Omental fat pad (tissue), 3 donors: ENCODE measurements at regions not wholly inside any gene's neighbourhood (a gene's known extent, or its start where the extent isn't known, plus 50 kb on each side); places are given as distances from the start of the nearest gene placed in this dataset.

Source experiments
- ATAC-seq: fragments of 150-250 bp; one replicate; pipeline ENCODE4 v1.9.1; 2016; ENCODE audit warnings: mild to moderate bottlenecking, moderate library complexity; ENCODE audit not compliant: low FRiP score
- DNase-seq: peaks from one replicate; pipeline ENCODE4 v3.0.0-alpha.2; 2019; ENCODE audit warnings: low spot score
- TF ChIP-seq, protein P1 (sequence below), 3 donors: fragments of 450-650 bp; IDR thresholded peaks; one replicate each; pipeline ENCODE4 v1.5.1; 2016 to 2017; ENCODE audit warnings: antibody characterized with exemption in 3 of 3, mild to moderate bottlenecking in 3 of 3, moderate library complexity in 2 of 3

DNA sequence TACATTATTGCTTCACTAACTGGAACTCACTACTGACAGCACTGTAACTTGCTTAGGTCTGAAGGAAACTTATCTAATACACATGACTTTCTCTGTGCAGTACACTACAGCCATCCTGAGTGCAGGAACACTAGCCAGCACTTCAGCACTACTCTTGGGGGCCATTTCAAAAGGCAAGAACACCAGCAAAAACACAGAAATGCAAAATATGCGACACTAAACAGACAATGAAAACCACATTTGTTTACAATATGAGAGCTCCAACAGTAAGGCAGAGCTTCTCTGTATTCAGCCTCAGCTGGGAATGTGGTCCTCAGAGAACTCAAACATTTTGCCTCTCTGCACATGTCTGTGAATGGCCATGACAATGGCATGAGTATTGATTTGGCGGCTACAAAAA lies 109.6 kb downstream of the ARRDC4 start:
- TF ChIP-seq, protein P1, sequence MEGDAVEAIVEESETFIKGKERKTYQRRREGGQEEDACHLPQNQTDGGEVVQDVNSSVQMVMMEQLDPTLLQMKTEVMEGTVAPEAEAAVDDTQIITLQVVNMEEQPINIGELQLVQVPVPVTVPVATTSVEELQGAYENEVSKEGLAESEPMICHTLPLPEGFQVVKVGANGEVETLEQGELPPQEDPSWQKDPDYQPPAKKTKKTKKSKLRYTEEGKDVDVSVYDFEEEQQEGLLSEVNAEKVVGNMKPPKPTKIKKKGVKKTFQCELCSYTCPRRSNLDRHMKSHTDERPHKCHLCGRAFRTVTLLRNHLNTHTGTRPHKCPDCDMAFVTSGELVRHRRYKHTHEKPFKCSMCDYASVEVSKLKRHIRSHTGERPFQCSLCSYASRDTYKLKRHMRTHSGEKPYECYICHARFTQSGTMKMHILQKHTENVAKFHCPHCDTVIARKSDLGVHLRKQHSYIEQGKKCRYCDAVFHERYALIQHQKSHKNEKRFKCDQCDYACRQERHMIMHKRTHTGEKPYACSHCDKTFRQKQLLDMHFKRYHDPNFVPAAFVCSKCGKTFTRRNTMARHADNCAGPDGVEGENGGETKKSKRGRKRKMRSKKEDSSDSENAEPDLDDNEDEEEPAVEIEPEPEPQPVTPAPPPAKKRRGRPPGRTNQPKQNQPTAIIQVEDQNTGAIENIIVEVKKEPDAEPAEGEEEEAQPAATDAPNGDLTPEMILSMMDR (IDR thresholded peaks at IDR 0.05) = no peak
- DNase-seq = no peak

DNA sequence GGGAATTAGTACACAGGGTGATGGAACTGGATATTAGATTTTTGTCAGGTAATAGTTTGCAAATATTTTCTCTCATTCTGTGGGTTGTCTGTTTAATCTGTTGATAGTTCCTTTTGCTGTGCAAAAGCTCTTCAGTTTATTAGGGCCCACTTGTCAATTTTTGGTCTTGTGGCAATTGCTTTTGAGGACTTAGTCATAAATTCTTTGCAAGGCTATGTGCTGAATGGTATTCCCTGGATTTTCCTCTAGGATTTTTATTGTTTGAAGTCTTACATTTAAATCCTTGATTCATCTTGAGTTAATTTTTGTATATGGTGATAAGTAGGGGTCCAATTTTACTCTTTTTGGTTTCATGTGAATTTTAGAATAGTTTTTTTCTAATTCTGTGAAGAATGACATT lies 111.3 kb downstream of the ARRDC4 start:
- TF ChIP-seq, protein P1 (IDR thresholded peaks at IDR 0.05) = no peak
- DNase-seq (no peak), ATAC-seq (no peak)

More for the DNA sequence above, 109.6 kb downstream of the ARRDC4 start:
- no peak for ATAC-seq

DNA sequence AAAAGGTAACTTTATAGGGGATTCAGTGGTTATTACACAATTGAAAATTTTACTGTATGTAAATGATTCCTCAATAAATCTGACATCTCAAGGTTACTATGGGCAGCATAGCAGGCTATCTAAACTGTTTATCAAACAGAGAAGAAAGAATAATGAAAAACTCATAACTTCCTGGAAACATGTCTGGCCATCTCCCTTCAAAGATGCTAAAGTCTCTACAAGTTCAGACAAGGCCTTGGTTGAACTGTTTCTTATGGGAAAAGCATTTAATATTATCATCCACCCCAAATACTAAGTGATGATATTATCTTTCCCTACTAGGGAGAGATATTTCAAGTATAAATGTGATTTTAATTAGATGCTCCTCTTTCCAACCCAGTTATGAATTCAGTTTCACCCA lies 114.9 kb downstream of the ARRDC4 start:
- TF ChIP-seq, protein P1 (IDR thresholded peaks at IDR 0.05) = no peak
- ATAC-seq (no peak), DNase-seq (no peak)

DNA sequence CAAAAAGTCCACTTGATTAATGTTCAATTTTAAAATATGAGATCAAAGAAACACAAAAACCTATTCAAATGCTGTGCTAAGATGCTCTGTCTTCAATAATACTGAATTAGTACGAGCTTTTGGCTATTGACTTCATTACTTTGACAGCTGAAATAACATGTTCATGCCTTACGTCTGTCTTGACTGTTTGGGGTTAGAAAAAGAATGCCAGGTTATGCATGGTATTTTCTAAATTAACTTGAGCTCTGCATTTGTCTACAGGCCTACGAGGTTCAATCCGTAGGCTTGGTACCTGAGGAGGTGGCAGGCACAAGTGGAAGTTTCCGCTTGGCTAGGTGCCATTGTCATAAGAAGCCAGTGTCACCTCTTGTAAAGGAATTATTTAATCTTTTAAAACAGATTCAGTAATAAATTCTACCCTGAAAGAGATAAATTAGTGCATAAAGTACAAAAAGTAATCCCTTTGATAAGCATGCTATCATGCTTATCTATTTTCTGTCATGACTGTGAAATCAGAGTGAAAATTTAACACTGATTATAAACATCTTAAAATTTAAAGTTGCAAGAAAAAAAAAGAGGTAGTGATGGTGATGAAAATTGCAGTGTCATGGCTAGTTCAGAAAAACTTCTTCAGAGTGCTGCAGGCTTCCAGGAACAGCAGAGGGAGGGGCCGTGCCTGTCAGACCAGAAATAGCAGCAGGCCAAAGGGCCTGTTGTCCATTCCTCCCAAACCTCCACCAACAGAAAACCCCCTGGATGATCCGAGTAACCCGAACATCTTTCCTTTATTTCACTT lies 115.7 kb downstream of the ARRDC4 start:
- DNase-seq (no peak), ATAC-seq (peak; percentile 89)
- TF ChIP-seq, protein P1 (IDR thresholded peaks at IDR 0.05) = no peak

DNA sequence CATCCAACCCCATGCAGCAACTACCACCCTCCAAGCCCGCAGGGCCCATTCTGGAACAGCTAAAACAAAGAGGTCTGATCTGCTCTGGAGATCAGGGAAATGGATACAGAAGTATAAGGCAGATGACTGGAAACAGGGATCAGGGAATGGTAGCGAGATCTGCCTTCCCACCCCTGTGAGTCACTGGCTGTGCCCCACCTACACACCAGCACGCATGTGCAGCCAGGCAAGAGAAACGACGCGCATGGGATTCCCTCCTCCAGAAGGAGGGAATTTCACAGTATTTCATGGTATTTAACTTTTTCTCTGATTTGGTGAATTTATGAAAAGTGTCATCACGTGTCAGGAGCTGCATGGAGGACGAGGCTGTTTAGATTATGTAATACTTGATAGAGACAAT lies 116.7 kb downstream of the ARRDC4 start:
- TF ChIP-seq, protein P1 (IDR thresholded peaks at IDR 0.05) = no peak
- ATAC-seq = peak; percentile 93
- no peak for DNase-seq

DNA sequence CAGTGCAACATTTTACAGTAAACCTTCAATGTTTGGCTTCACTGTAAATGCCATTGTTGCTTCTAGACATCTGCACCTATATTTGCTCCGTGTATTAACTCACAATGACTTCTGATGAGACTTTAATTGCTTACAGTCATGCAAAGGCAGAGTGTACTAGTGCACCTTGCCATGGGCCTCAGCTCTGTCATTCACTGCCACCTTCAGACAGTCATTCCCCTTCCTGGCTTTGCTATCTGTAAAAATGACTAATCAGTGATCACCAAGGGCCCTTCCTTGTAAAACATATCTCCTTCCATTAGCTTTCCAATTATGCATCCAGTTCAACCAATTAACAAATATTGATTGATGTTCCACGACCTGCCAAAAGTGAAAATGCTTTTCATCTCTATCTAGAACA lies 120.3 kb downstream of the ARRDC4 start:
- DNase-seq (no peak), ATAC-seq (no peak)
- TF ChIP-seq, protein P1 (IDR thresholded peaks at IDR 0.05) = no peak
